ENCODE measurements at regions not wholly inside any gene's neighbourhood (a gene's known extent, or its start where the extent isn't known, plus 50 kb on each side); places are given as distances from the start of the nearest gene placed in this dataset.

GRCh38 chr12:67074072-67074471 lies 195.1 kb upstream of the CAND1 start:
- H3K4me2 ChIP-seq (ENCODE audit: low read depth, low read length, poor library complexity, severe bottlenecking), result no peak overlapping the region
- peaks cover 21% of the 10 kb centered on the region for H3K27me3 ChIP-seq (ENCODE audit: insufficient read depth, low read length, poor library complexity, severe bottlenecking)
- no peak overlapping the region for H2AFZ ChIP-seq (ENCODE audit: low read length)
- no peaks in the 10 kb centered on the region for H3K4me1 ChIP-seq (ENCODE audit: insufficient read depth, low read length, poor library complexity, severe bottlenecking)
- H3K4me3 ChIP-seq (ENCODE audit: low read length, poor library complexity, severe bottlenecking), result no peak overlapping the region
- H4K20me1 ChIP-seq (ENCODE audit: insufficient read depth, low read length, poor library complexity, severe bottlenecking), result no peaks in the 10 kb centered on the region
- H3K9me3 ChIP-seq (ENCODE audit: insufficient read depth, low read depth, low read length), result no peaks in the 10 kb centered on the region
- H3K9ac ChIP-seq (ENCODE audit: low read depth, low read length, poor library complexity, severe bottlenecking), result no peak overlapping the region
- H3F3A ChIP-seq (ENCODE audit: low read depth), result no peaks in the 10 kb centered on the region
- H3K9me2 ChIP-seq (replicated peaks; ENCODE audit: low read depth, low read length), result no peaks in the 10 kb centered on the region
- TF ChIP-seq, protein P1, sequence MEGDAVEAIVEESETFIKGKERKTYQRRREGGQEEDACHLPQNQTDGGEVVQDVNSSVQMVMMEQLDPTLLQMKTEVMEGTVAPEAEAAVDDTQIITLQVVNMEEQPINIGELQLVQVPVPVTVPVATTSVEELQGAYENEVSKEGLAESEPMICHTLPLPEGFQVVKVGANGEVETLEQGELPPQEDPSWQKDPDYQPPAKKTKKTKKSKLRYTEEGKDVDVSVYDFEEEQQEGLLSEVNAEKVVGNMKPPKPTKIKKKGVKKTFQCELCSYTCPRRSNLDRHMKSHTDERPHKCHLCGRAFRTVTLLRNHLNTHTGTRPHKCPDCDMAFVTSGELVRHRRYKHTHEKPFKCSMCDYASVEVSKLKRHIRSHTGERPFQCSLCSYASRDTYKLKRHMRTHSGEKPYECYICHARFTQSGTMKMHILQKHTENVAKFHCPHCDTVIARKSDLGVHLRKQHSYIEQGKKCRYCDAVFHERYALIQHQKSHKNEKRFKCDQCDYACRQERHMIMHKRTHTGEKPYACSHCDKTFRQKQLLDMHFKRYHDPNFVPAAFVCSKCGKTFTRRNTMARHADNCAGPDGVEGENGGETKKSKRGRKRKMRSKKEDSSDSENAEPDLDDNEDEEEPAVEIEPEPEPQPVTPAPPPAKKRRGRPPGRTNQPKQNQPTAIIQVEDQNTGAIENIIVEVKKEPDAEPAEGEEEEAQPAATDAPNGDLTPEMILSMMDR (conservative IDR thresholded peaks at IDR 0.05; ENCODE audit: low read length), result no peak
- TF ChIP-seq EZH2phosphoT487 (IDR thresholded peaks at IDR 0.05; ENCODE audit: borderline replicate concordance), result no peak
- H3K79me2 ChIP-seq (ENCODE audit: insufficient read depth, low read length), result no peaks in the 10 kb centered on the region
- H3K36me3 ChIP-seq (ENCODE audit: insufficient read depth, low read length), result no peaks in the 10 kb centered on the region

- no peaks in the 10 kb centered on the region for H3K79me2 ChIP-seq (ENCODE audit: insufficient read depth, low read length)
- H3K36me3 ChIP-seq (ENCODE audit: insufficient read depth, low read length), result no peaks in the 10 kb centered on the region
- no peak overlapping the region for H2AFZ ChIP-seq (ENCODE audit: low read length)
- H3K27me3 ChIP-seq (ENCODE audit: insufficient read depth, low read length, poor library complexity, severe bottlenecking), result no peaks in the 10 kb centered on the region
- no peaks in the 10 kb centered on the region for H3K4me1 ChIP-seq (ENCODE audit: insufficient read depth, low read length, poor library complexity, severe bottlenecking)
- H3K4me2 ChIP-seq (ENCODE audit: low read depth, low read length, poor library complexity, severe bottlenecking), result no peak overlapping the region
- no peaks in the 10 kb centered on the region for H3K9me2 ChIP-seq (replicated peaks; ENCODE audit: low read depth, low read length)
- no peak for TF ChIP-seq EZH2phosphoT487 (IDR thresholded peaks at IDR 0.05; ENCODE audit: borderline replicate concordance)
- TF ChIP-seq, protein P1 (conservative IDR thresholded peaks at IDR 0.05; ENCODE audit: low read length), result no peak
- H4K20me1 ChIP-seq (ENCODE audit: insufficient read depth, low read length, poor library complexity, severe bottlenecking), result no peaks in the 10 kb centered on the region
- H3F3A ChIP-seq (ENCODE audit: low read depth), result no peaks in the 10 kb centered on the region
- H3K9me3 ChIP-seq (ENCODE audit: insufficient read depth, low read depth, low read length), result no peaks in the 10 kb centered on the region
- no peak overlapping the region for H3K9ac ChIP-seq (ENCODE audit: low read depth, low read length, poor library complexity, severe bottlenecking)
- H3K4me3 ChIP-seq (ENCODE audit: low read length, poor library complexity, severe bottlenecking), result no peak overlapping the region
These were observed 191.5 kb upstream of the CAND1 start for GRCh38 chr12:67077617-67078016.

DNA sequence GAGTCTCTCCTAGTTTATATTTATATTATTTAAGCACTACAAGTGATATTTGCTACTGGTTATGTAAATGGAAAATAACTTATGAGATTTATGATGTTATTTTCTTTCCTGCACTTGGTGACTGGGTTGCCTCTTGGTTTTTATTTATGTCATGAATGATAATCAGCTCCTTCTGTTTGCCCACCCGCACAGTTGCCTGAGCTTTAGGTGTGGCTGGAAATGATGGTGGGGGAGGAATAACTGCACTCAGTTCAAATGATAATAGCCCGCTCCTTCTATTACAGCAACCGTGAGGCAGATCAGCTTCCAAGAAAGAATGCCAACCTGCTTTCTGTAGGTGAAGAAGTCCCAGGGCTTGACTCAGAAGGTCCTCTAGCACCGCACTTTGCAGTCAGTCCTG lies 190.2 kb upstream of the CAND1 start:
- no peaks in the 10 kb centered on the region for H3K9me2 ChIP-seq (replicated peaks; ENCODE audit: low read depth, low read length)
- H3F3A ChIP-seq (ENCODE audit: low read depth), result no peaks in the 10 kb centered on the region
- TF ChIP-seq, protein P1 (conservative IDR thresholded peaks at IDR 0.05; ENCODE audit: low read length), result no peak
- no peak for TF ChIP-seq EZH2phosphoT487 (IDR thresholded peaks at IDR 0.05; ENCODE audit: borderline replicate concordance)
- H3K4me2 ChIP-seq (ENCODE audit: low read depth, low read length, poor library complexity, severe bottlenecking), result no peak overlapping the region
- H3K36me3 ChIP-seq (ENCODE audit: insufficient read depth, low read length), result no peaks in the 10 kb centered on the region
- no peaks in the 10 kb centered on the region for H3K79me2 ChIP-seq (ENCODE audit: insufficient read depth, low read length)
- H2AFZ ChIP-seq (ENCODE audit: low read length), result no peak overlapping the region
- H4K20me1 ChIP-seq (ENCODE audit: insufficient read depth, low read length, poor library complexity, severe bottlenecking), result no peaks in the 10 kb centered on the region
- no peak overlapping the region for H3K4me3 ChIP-seq (ENCODE audit: low read length, poor library complexity, severe bottlenecking)
- no peak overlapping the region for H3K9ac ChIP-seq (ENCODE audit: low read depth, low read length, poor library complexity, severe bottlenecking)
- H3K27me3 ChIP-seq (ENCODE audit: insufficient read depth, low read length, poor library complexity, severe bottlenecking), result no peaks in the 10 kb centered on the region
- no peaks in the 10 kb centered on the region for H3K4me1 ChIP-seq (ENCODE audit: insufficient read depth, low read length, poor library complexity, severe bottlenecking)
- H3K9me3 ChIP-seq (ENCODE audit: insufficient read depth, low read depth, low read length), result no peaks in the 10 kb centered on the region

Measured in Loucy (cell line).